ENCODE measurements at regions not wholly inside any gene's neighbourhood (a gene's known extent, or its start where the extent isn't known, plus 50 kb on each side); places are given as distances from the start of the nearest gene placed in this dataset.
"Not testable (repeated sequence)": the region's sequence is repeated elsewhere in the genome, so short reads cannot be mapped to it uniquely, and the experiment has no call there.

DNA sequence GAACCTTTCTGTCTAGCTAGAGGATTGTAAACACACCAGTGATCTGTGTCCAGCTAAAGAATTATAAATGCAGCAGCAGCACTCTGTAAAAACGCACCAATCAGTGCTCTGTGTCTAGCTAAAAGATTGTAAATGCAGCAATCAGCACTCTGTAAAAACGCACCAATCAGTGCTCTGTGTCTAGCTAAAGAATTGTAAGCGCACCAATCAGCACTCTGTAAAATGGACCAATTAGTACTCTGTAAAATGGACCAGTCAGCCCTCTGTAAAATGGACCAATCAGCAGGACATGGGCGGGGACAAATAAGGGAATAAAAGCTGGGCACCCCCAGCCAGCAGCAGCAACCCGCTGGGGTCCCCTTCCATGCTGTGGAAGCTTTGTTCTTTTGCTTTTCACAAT is 204.1 kb upstream of the UBL3 start:
- DNase-seq = not testable (repeated sequence)

DNA sequence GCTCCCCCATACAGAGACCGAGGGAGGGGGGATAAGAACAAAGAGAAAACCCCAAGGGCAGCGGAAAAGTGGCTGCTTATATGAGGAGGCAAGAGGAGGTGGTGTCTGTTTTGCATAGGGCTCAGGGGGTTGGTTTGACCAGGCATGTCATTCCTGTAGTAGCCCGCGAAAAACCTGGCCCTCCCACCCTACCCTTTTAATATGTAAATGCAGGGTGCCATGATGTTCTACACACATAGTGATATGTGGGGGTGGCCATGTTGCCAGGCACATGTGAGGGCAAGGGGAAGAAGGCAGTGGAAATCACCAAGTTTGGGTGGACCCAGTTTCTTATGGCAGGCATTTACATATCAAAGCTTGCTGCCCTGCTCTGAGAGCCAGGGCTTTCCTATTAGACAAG is 203.5 kb upstream of the UBL3 start:
- DNase-seq = no peak

DNA sequence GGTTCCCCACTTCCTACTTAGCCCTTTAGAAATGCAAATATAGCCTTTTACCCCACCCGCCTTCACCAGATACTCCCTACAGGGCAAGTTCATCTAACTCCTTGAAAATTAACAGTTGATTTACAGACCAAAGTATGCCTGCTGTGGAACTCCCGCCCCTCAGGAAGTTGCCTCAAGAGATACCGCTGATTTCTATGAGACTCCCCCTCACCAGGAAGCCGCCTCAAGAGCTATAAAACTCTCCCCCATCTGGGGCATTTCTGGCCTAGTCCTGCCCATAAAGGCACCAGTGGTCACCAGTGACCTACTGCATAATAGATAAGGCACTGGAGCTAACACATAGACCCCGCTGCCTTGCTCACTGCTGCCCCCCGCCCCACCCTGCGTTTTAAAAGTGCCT is 201.7 kb upstream of the UBL3 start:
- DNase-seq = no peak

DNA sequence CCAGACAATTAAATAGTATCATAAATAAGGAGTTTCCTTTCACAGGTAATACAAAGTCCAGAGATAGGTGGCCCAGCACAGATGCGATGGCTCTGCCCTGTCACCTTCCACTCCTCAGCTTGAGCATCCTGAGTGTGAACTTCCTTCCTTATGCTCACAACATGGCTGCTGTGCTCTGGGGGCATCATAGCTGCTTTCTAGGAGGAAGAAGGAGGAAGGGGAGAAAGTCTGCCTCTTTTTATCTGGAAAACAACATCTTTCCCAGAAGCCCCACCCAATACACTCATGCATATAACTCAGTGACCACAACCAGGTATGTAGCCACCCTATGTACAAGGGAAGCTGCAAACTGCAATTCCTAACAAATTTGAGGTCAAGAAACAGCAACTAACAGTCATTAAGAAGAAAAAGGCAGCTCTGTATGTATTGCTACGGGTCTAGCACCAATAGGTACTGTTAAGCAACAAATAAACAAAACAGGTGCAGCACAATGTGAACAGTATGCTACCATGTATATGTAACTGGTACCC is 201.2 kb upstream of the UBL3 start:
- DNase-seq = no peak

DNA sequence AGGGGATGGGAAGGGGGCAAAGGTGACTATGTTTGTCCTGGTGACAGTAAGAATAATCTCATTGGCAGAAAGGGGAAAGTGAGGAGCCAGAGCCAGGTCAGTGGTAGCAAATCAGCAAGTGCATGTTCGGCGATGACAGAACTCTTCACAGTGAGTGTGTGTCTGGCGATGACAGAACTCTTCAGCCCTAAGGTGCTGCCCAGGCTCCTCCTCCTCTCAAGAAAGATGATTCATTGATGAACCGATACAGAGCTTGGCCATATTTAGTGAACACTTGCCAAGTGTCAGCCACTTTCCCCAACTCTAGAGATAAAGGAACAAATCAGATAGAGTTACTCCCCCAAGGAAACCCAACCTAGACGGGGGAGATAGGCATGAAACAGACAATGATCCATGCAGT is 199.3 kb upstream of the UBL3 start:
- no peak for DNase-seq

DNA sequence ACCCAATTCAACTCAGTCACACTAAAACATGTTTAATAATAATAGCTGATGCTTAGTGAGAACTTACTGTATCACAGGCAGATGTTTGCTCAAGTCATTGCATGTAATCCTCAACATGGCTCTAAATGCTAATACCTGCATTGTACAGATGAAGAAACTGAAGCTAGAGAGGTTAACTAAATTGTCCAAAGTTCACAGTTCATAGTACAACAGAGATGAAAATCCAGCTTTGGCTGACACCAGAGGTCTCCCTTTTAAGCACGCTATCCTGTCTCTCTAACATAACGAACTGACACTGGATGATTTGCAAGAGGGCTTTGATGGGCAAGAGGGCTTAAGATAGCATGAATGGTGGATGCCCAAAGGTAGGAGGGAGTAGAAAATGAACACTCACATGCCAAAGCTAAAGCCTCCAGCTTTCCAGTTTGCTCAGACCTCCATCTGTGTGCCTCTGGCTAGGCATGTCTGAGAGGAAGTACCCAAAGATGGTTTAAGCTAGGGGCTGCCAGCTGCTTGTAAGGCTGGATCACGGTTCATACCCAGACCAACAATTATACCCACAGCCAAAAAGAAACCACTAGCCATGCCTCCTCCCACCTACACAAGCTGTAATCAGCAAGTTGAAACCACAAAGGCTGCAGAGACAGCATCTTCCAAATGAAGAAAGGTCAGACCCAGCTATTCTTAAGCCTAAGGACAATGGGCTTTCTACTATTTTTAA is 196.9 kb upstream of the UBL3 start:
- no peak for DNase-seq

DNA sequence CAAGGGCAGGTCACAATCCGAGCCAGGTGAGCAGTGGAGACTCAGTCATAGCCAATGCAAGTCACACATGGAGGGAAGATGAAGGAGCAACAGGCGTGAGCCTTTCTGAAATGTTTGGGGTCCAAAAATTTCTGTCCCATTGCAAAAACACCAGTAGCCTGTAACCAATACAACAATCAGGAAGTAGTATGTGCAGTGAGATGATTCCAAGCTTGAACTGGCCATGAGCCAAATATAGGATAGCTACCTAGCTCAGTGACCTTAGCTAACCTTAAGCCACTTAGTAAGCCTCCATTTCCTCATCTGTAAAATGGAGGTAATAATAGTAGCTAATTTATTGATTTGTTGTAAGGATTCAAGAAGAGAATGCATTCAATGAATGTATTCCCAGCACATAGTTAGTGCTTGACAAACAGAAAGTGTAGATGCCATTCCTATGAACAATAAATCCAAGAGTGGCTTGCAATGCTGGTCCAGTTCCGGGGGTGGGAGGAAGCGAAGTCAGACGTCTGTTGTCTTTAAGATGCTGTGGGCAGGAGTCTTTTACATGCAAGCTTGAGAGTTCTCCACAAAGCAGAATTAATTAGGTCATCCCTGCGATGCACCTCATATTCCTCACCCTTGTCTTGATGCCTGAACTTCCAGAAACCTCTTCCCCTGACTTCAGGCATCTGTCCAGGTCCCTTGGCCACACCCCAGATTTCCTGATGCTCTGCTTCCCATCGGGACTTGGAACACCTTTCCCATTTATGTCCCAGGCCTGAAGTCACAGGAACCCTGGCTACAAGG is 195.7 kb upstream of the UBL3 start:
- DNase-seq = no peak

DNA sequence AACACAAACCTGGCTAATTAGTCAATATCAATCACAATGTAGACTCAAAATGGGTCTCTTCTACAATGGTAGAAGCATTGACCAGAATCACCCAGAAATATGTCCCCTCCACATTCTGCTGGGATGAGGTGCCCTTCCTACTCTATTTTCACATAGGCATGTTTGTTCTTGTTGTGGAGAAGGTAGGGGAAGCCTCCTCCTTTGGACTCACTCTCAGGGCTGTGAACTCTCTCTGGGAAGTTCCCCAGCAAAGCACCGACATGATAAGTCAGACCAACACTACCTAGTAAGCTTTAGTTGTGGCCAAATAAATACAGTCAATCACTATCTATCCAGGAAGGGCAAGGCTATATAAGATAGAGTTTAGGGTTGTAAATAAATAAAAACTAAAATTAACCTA is 194.5 kb upstream of the UBL3 start:
- DNase-seq = no peak

DNA sequence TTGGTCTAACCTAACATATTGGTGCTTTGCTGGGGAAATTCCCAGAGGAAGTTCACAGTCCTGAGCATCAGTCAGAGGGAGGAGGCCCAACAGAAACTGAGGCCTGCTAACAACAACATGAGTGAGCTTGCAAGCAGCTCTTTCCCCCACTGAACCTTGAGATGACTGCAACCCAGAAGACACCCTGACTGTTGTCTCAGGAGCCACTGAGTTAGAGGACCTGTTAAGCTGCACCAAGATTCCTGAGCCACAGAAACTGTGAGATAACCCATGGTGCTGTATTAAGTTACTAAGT is 193.2 kb upstream of the UBL3 start:
- no peak for DNase-seq

DNA sequence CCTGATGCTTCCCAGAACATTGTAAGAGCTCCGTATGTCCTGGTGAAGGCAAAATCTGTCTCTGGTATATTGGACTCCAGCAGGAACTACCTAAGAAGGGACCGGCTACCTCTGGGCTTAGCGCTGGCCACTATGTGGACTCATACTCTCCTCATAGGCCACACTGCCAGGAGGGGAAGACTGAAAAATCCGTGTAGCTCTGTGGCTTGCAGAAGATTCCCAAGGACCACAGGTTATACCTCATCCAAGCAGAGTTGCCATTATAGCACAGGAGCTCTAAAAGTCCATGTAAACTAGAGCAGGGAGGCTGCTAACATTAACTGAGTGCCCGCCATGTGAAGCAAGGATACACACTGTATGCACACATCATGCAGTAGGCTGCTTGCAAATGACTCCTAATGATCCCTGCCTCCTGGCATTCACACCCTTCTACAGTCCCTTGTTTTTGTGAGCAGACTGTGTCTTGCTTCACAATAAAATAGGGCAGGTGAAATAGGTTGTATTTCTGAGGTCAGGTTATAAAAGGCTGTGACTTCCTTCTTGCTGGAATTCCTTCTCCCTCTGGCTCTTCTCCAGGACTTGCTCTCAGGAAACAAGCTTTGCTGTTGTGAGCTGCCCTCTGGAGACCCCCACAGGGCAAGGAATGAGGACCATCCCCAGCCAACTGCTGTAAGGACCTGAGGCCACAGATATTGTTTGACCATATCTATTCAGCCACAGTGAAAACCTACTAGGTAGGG is 192.6 kb upstream of the UBL3 start:
- DNase-seq = no peak

DNA sequence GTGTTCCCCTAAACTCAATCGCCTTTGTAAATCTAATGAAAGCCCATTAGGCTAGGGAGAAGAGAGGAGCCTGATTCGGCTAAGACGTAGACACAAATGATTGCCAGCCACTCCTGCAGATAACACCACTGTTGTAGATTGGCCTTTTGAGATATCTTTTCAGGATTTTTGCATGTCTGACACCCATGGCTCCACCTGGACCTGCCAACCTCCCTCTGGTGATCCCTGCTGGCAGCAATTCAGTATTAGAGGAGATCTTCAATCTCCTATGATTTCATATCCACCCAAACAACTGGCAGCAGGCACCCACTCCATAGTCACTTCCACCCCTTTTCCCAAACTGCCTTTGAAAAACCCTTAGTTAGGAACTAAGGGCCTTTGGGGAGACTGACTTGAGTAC is 191.9 kb upstream of the UBL3 start:
- no peak for DNase-seq

DNA sequence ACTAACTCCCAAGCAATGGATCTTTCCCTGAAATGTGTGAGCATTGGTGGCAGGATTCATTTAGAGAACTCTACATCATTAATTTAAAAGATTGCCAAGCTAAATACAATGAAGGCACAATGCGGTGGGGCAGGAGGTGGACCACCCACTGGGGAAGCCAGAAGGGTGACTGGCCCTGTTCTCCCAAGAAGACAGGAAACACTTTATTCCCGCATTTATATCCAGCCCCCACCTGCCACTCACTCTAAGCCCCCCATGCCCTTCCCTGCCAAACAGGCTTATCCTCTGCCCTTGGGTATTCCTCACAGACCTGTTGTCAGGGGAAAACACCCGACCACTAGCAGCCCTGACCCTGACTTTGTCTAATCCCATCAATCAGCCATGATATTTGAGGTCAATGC is 189.1 kb upstream of the UBL3 start:
- no peak for DNase-seq

DNA sequence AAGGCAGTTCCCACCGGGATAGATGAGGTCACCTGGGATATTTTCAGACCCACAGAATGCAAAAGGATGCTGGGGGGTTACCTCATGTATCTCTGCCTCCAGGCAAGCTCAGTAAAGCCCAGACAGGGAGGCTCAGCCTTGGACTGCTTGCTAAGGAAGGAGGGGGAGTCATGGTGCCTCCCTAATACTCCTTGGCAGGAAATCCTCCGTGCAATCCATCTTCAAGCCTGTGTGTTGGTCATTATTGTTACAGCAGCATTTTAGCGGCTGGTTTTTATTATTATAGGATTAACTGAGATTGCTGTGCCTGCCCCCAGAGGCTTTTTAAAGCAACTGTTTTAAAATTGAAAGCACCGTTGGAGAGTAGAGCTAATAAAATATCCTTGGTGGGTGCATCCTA is 188.5 kb upstream of the UBL3 start:
- no peak for DNase-seq

DNA sequence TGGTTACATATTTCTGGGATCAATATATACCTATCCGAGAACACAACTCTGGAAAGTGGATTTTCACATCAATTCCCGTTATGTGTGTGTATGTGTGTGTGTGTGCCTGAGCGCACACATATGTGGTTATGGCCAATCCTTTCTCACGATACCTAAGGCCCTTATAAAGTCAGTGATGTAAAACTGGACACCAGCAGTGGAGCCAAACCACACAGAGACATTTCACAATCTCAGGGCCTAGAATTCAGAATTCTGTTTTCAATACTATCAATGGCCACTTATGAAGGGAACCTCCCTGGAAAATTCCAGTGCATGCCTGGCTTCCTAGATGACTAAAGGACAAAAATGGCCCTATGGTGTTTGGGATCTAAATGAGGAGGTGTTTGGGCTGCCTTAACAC is 187.3 kb upstream of the UBL3 start:
- no peak for DNase-seq

DNA sequence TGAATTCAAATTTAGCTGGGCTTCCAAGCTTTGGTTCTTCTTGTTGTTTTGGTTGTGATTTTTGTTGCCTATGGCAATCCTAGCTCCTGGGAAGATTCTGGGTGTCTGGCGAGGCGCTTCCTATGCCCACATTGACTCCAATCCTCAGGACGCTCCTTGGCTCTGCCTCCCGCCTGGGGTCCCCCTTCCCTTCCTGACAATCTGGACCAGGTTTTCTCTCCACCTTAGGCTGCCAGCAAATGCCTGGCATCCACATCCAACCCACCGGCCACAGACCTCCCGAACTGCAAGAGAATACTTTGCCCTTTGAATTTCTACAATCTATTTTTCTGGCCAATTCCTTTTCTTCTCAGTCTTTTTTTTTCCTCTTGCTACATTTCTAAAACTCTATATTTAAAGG is 186.9 kb upstream of the UBL3 start:
- DNase-seq = no peak

DNA sequence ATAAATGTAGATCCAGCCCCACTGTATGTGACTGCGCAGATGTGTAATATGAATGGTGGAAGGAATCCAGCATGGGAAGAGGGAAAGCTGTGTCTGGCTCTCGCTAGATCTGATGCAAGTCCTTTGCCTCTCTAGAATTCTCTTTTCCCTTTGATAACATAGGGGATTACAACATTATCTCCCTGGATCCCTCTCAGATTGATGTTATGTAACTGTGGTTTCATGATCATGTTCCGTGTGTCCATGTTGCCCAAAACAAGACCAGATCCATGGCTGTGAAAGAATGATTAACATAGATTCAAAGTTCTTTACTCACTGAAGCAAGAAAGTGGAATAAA is 184.0 kb upstream of the UBL3 start:
- DNase-seq = no peak

DNA sequence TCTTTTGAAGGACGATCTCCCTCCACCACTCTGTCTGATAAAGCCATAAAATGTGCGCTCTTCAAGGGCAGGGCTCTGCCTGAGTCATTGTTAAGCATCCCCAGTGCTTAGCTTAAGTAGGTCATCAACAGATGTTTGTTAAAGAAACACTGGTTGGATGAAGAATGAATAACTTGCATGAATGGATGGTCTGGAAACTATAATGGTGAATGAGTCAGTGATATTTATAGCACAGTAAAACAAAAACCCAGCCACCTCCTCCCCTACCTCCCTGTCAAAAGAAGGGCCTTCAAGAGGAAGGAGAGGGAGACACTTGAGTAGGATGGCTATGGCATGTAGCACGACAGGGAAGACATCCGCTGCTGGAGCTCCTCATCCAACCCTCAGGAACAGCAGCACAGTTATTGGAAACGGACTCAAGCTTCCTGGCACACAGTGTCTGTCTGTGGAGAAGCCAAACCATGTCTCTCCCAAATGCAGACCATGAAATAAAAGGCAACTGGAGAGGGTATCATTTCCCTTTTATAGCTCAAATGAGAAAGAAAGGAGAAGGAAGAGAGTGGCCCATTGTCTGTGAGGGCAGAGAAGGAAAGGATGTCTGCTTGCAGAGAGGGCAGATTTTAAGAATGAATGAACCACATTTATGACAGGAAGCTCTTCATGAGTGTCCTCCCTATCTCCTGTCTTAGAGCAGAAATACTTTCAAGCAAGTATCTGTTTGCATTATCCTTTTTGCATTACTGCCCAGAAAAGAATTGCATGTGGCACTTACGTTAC is 183.5 kb upstream of the UBL3 start:
- DNase-seq = no peak

DNA sequence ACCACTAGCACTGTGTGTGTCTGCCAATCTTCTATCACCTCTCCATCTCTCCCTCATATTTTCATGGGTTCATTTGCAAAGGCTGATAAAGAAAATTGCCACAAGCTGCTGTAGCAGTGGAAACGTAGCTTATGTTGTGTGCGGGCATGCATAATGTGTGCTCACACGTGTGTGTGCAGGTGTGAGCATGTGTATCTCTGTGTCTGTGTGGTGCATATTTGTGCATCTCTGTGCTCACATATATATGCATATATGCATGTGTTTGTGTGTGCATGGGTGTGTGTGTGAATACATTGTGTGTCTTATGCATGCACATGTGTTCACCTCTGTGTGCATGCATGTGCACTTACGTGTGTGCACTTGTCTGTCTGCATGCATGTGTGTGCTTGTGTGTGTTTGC is 181.8 kb upstream of the UBL3 start:
- DNase-seq = no peak

DNA sequence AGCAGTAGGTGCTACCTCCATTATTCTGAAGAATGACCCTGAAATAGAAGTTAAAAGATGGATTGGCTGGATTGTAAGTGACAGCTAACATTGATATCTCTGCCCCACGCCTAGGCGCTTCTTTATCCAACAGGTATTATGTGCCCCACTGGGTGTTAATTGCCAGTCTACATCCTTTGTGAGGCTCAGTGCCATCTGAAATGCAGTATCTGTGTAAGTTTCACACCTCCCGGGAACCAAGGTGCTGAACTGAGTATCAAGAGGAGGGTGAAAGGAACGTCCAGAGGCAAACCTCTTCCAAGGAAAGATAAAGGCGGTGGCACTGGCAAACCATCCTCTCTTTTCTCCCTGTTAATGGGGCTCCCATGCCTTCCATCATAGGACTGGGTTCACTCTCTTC is 181.1 kb upstream of the UBL3 start:
- DNase-seq = no peak

DNA sequence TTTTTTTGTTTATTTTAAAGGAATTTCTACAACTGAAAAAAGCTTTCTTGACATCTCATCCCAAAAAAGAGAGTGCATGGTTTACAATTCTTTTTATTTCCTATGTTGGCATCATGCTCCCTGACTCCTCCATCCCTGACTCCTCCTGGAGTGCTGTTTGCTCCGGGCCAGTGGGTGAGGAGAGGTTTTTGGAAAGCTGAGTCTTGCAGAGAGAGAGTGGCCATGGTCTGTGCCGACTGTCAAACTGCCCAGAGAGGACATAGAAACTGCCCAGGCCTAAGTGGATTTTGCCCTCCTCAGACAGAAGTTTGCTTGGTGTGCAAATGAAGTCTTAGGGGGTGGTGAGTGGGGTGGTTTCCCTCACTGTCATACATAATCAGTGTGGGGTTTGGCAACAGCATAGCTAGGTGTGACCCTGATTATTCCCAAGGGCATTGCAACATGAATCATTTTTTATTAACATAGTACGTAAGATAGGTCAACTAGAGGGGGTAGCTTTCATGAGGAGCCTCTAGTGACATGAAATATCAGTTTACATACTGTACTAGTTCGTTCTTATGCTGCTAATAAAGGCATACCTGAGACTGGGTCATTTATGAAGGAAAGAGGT is 179.8 kb upstream of the UBL3 start:
- DNase-seq = no peak

DNA sequence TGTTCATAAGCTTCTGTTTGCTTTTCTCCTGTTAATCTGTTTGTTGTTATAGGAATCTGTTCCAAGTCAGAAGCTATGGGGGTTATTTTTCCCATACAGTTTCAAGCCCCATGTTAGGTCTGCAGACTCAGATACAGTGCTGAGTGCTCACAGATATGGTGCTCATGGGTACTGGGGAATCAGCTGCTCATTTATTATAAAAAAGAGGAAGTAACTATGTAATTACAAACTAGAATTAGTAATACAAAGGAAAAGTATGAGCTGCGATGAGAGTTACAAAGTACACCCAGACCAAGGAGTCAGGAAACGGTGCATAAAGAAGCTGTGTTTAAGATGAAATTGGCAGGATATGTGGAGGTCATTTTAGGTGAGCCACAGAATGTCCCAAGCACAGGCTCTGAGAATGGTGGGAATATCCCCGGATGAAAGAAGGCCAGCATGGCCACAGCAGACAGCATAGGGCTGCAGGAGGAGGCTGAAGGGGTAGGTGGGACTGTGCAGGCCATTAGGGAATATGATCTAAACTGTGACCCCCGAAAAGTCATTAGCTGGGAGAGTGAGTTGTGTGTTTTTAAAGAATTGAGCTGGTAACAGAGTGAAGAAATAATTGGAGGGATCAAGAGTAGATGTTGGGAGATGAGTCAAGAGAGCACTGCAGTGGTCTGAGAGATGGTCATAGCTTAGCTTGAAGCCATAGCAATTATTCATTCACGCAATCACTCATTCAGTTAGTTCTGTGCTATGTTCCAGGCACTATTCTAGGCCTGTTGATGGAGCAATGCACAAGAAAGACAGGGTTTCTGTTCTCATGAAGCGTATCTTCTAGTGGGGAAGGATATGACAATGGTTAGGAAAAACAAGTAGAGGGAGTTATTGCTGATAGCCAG is 177.4 kb upstream of the UBL3 start:
- DNase-seq = no peak

DNA sequence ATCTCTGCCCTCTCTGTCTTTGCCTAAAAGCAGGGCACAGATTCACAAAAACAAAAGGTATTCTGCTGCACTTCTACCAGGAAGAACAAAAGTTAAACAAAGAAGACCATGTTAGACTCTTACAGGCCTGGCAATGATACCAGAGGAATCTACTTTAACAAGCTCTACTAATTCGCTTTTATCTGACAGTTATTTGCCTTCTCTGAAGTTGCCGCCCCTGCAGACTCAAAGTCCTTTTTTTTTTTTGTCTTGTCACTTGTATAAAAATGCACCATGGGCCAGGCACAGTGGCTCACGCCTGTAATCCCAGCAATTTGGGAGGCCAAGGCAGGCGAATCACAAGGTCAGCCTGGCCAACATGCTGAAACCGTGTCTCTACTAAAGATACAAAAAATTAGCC is 176.5 kb upstream of the UBL3 start:
- DNase-seq = no peak
